GM19468 (cell line): ENCODE measurements at regions not wholly inside any gene's neighbourhood (a gene's known extent, or its start where the extent isn't known, plus 50 kb on each side); places are given as distances from the start of the nearest gene placed in this dataset.

Source experiments
- ATAC-seq: cut with Tn5 transposase; IDR thresholded peaks from one replicate; pipeline ENCODE4 v1.9.1; 2021; ENCODE audit warnings: mild to moderate bottlenecking, moderate library complexity, moderate number of reproducible peaks; ENCODE audit not compliant: unreplicated experiment; ENCODE audit errors: extremely low read depth

GRCh38 chr1:172970186-172970585, 80.6 kb downstream of the TNFSF18 start:
- ATAC-seq = no peak

- no peak for ATAC-seq
Measured at GRCh38 chr1:172971241-172971640, 79.5 kb downstream of the TNFSF18 start.

DNA sequence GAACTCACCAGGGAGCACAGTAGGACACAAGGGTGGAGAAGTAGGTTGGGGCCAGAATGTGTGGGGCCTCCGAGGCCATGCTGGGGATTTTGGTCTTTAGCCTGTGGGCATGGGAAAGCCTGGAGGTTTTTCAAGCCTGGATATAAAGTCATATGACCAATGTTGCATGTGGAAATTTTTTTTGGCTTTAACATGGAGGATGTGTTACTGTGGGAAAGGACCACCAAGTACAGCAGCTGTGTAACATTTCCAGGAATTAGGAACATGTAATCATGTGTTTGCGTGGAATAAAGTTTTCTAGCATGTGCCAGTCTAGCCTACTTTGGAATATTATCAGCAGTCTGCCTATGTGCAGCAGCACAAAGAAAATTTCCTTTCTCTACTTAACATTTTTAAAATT, 78.5 kb downstream of the TNFSF18 start:
- ATAC-seq = no peak

- no peak for ATAC-seq
Measured at GRCh38 chr1:172973424-172973823, 77.3 kb downstream of the TNFSF18 start.

DNA sequence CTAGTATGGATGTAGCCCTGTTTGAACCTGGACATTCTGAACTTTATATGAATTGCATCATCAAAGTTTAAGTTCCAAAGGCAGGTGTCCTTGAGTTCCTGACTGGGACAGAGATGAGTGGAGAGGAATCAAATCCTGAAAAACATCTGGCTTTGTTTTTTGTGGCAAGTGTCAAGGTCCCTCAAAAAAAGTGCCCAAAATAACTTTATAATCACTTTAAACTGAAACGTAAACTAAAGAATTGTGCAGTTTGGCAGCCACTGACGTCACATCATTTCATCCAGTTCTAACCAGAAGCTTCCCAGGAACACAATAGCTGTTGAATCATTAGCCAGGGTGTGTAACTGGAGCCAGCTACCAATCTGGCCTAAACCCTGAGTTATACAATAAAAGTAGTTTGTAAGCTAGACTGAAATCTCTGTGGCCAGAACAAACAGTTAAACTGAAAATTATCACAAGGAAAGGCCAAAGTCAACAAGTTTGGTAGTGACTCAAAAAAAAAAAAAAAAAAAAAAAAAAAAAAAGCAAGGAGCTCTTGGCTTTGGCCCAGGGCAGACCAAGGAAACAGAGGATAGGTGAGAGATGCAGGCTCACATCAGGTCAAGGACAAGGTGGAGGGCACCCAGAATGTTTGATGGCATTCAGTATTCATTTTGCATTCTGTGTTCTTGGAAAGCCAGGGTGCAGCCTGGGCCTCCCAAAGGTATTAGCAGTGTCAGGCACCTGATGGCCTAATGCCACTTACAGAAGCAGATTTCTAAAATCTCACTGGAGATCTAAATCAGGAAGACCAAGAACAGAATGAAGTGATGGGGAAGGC, 74.3 kb downstream of the TNFSF18 start:
- no peak for ATAC-seq

DNA sequence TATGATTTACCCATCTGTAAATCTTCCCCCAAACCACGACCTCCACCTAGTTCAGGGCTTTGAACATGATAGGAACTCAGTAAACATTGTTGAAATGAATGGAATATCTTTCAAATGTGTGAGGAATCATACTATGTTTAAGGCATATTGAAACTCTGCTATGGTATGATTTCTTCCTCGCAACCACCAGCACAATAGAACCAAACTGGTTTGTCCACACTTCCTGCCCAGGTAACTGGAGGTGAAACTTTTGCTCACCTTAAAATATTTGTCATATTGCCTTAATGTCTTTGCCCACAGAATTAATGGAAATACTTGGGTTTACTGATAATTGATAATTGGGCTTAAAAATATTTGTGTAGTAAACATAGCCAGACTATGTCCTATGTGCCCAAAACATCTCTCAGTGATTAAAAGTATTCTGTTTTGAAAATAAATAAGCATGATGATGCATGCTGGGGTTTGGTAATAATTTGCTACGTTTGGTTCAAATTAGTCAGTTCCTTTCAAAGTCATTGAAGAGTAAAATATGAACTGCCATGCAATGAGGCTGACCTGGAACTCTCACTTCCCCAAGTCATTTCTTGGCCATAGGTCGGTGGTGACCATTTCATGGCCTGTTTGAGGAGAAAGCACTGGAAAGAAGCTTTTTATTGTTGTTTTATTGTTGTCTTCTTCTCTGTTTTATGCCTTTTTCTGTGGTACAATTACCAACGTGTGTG, 73.3 kb downstream of the TNFSF18 start:
- ATAC-seq = no peak

GRCh38 chr1:172978595-172978994, 72.1 kb downstream of the TNFSF18 start:
- ATAC-seq = no peak

- no peak for ATAC-seq
Measured at GRCh38 chr1:172979828-172980227, 70.9 kb downstream of the TNFSF18 start.

DNA sequence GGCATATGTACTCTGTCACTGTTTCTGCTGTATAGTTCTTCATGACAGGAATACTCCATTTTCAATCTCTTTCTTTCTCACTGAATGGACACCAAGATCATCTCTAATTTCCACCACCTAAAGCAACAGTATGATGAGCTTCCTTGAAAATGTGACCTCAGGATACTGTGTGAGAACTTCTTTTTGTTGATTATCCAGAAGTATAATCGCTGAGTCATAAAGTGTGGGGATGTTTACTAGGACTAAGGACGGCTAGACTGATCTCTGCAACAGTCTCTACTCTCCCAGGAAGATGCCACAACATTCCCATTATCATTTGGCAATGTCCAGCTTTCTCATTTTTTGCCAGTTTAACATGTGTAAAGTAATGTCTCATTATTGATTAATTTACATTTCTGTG, 70.3 kb downstream of the TNFSF18 start:
- no peak for ATAC-seq

DNA sequence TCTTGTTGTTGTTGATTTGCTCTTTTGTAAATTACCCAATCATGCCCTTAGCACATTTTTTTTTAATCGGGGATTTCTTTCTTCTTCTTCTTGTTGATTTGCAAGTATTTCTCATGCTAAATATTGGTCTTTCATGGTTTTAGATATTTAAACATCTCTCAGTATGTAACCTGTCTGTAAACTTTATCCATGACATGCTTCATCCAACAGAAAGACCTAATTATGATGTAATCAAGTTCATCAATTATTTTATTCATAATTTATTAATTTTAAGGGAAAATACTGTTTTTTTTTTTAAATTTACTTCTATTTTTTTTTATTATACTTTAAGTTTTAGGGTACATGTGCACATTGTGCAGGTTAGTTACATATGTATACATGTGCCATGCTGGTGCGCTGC, 69.8 kb downstream of the TNFSF18 start:
- ATAC-seq = no peak
